HL-60 (cell line): ENCODE measurements at regions not wholly inside any gene's neighbourhood (a gene's known extent, or its start where the extent isn't known, plus 50 kb on each side); places are given as distances from the start of the nearest gene placed in this dataset.

ENCODE experiments used
- CTCF ChIP-seq: IDR thresholded peaks from one replicate; pipeline ENCODE4 v1.5.1; 2011; ENCODE audit warnings: low read length, control low read depth, inconsistent platforms; ENCODE audit not compliant: insufficient read depth
- GABPA ChIP-seq: IDR thresholded peaks from 2 replicates; pipeline ENCODE4 v1.6.1; 2012; ENCODE audit warnings: low read depth
- POLR2AphosphoS5 ChIP-seq: IDR thresholded peaks from 2 replicates; pipeline ENCODE4 v1.6.1; 2012; ENCODE audit warnings: low read depth
- SPI1 ChIP-seq: IDR thresholded peaks from 2 replicates; pipeline ENCODE4 v1.6.1; 2012; ENCODE audit warnings: low read depth, mild to moderate bottlenecking, borderline replicate concordance
- TF ChIP-seq, protein P1 (sequence below): IDR thresholded peaks from 2 replicates; pipeline ENCODE4 v1.6.1; 2012; ENCODE audit warnings: low read depth; ENCODE audit not compliant: insufficient replicate concordance

DNA sequence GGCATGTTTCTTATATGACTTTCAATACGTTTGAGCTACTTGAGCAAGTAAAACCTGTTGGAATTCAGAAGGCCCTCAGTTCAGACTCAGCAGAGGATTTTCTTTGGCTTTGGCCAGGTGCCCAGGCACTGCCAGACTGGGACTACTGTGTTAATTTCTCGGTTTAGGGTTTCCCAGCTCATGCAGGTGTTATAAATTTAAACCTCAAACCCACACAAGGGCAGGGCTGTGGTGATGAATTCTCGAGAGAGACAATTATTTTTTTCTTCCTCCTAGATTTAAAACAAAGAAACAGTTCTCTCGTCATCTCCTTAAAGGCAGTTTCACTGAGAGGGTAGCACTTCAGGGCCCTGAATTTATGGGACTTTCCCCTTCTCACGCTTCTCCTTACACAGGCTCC lies 406.0 kb upstream of the PIK3R1 start:
- no peak for TF ChIP-seq CTCF
- TF ChIP-seq SPI1, result no peak
- no peak for TF ChIP-seq POLR2AphosphoS5
- TF ChIP-seq, protein P1, sequence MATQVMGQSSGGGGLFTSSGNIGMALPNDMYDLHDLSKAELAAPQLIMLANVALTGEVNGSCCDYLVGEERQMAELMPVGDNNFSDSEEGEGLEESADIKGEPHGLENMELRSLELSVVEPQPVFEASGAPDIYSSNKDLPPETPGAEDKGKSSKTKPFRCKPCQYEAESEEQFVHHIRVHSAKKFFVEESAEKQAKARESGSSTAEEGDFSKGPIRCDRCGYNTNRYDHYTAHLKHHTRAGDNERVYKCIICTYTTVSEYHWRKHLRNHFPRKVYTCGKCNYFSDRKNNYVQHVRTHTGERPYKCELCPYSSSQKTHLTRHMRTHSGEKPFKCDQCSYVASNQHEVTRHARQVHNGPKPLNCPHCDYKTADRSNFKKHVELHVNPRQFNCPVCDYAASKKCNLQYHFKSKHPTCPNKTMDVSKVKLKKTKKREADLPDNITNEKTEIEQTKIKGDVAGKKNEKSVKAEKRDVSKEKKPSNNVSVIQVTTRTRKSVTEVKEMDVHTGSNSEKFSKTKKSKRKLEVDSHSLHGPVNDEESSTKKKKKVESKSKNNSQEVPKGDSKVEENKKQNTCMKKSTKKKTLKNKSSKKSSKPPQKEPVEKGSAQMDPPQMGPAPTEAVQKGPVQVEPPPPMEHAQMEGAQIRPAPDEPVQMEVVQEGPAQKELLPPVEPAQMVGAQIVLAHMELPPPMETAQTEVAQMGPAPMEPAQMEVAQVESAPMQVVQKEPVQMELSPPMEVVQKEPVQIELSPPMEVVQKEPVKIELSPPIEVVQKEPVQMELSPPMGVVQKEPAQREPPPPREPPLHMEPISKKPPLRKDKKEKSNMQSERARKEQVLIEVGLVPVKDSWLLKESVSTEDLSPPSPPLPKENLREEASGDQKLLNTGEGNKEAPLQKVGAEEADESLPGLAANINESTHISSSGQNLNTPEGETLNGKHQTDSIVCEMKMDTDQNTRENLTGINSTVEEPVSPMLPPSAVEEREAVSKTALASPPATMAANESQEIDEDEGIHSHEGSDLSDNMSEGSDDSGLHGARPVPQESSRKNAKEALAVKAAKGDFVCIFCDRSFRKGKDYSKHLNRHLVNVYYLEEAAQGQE, result no peak
- TF ChIP-seq GABPA, result no peak
